ENCODE measurements at regions not wholly inside any gene's neighbourhood (a gene's known extent, or its start where the extent isn't known, plus 50 kb on each side); places are given as distances from the start of the nearest gene placed in this dataset.
"Not testable (repeated sequence)": the region's sequence is repeated elsewhere in the genome, so short reads cannot be mapped to it uniquely, and the experiment has no call there.

DNA sequence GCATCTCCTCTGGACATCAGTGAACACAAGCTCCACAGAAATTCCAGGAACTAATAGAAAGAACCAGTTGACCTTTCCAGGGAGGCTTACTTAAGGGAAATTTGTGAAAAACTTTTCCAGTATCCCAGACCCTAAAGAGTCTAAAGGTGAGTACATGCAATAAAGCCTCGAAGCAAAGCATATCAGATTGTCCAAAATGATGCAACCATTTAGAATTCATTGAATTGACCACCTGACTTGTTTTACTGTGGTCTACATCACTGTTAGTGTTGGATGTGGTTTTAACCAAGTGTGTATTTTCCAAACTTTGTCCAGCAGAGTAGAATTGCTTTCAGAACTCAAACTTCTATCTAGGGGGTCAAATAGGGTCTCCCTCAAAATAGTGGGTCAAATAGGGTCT is 76.3 kb upstream of the TIAM1 start:
- no peak overlapping the region for H3K4me3 ChIP-seq (replicated peaks; ENCODE audit: low read depth, low read length)
- no peaks in the 10 kb centered on the region for H3K36me3 ChIP-seq (ENCODE audit: control insufficient read depth, insufficient read depth, low read length)
- TF ChIP-seq, protein P1, sequence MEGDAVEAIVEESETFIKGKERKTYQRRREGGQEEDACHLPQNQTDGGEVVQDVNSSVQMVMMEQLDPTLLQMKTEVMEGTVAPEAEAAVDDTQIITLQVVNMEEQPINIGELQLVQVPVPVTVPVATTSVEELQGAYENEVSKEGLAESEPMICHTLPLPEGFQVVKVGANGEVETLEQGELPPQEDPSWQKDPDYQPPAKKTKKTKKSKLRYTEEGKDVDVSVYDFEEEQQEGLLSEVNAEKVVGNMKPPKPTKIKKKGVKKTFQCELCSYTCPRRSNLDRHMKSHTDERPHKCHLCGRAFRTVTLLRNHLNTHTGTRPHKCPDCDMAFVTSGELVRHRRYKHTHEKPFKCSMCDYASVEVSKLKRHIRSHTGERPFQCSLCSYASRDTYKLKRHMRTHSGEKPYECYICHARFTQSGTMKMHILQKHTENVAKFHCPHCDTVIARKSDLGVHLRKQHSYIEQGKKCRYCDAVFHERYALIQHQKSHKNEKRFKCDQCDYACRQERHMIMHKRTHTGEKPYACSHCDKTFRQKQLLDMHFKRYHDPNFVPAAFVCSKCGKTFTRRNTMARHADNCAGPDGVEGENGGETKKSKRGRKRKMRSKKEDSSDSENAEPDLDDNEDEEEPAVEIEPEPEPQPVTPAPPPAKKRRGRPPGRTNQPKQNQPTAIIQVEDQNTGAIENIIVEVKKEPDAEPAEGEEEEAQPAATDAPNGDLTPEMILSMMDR (IDR thresholded peaks at IDR 0.05; ENCODE audit: insufficient read depth, low read length, poor library complexity, severe bottlenecking) = no peak
- no peak for DNase-seq (ENCODE audit: extremely low read depth, insufficient read length)
- no peaks in the 10 kb centered on the region; the same call in 1 of the 2 replicates for H3K27me3 ChIP-seq (replicated peaks; ENCODE audit: control insufficient read depth, insufficient read depth, low read length)

DNA sequence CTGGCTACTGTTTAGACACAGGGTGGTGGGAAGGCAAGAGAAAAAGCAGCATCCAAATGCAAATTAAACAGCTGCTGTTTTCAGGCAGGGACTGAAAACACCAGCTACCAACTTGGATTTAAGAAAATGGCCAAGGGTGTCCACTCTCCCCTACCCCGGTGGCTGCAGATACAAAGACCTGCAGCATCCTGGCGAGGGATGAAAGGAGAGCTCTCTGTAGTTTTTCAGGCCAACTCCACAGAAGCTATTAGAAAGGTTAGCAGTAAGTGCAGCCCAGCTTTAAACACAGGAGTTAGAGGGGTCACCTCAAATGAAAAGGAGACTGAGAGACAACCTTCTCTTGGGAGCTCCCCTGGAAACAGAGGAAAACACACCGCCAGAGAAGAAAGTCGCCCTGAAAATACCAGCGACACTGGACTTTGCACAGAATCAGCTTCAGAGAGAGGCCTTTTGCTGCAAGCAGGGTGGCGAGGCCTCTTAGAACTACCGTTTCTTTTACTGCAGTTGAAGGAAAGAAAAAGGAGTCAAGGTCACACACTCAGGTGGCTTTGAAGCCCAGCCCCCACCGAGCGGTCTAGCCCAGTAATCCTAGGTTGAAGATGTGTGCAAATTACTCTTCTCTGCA is 74.4 kb upstream of the TIAM1 start:
- H3K4me3 ChIP-seq (replicated peaks; ENCODE audit: low read depth, low read length) = no peak overlapping the region
- H3K36me3 ChIP-seq (ENCODE audit: control insufficient read depth, insufficient read depth, low read length) = no peaks in the 10 kb centered on the region
- no peak for DNase-seq (ENCODE audit: extremely low read depth, insufficient read length)
- TF ChIP-seq, protein P1 (IDR thresholded peaks at IDR 0.05; ENCODE audit: insufficient read depth, low read length, poor library complexity, severe bottlenecking) = no peak
- no peaks in the 10 kb centered on the region for H3K27me3 ChIP-seq (replicated peaks; ENCODE audit: control insufficient read depth, insufficient read depth, low read length)

DNA sequence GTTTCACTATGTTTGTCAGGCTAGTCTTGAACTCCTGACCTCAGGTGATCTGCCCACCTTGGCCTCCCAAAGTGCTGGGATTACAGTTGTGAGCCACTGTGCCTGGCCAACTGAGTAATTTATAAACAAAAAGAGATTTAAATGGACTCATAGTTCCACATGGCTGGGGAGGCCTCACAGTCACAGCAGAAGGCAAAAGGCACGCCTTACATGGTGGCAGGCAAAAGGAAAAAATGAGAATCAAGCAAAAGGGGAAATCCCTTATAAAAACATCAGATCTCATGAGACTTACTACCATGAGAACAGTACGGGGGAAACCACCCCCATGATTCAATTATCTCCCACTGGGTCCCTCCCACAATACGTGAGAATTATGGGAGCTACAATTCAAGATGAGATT is 73.2 kb upstream of the TIAM1 start:
- H3K27me3 ChIP-seq (replicated peaks; ENCODE audit: control insufficient read depth, insufficient read depth, low read length); DNase-seq (ENCODE audit: extremely low read depth, insufficient read length); H3K36me3 ChIP-seq (ENCODE audit: control insufficient read depth, insufficient read depth, low read length); H3K4me3 ChIP-seq (replicated peaks; ENCODE audit: low read depth, low read length): not testable (repeated sequence)

DNA sequence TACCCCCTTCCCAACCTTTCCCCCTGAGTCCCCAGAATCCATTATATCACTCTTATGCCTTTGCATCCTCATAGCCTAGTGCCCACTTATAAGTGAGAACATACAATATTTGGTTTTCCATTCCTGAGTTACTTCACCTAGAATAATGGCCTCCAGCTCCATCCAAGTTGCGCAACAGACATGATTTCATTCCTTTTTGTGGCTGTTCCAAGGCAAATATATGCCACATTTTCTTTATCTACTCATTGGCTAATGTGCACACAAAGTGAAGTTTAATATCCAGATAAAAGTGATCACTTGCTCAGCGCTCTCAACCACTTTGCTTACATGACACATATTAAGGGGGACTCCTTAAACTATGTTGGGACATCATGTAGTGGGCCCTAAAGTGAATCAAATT is 72.4 kb upstream of the TIAM1 start:
- Histone ChIP-seq H3K4me3 (replicated peaks; ENCODE audit: low read depth, low read length) (no peak overlapping the region), H3K27me3 (replicated peaks; ENCODE audit: control insufficient read depth, insufficient read depth, low read length) (no peaks in the 10 kb centered on the region), H3K36me3 (ENCODE audit: control insufficient read depth, insufficient read depth, low read length) (no peaks in the 10 kb centered on the region)
- TF ChIP-seq, protein P1 (IDR thresholded peaks at IDR 0.05; ENCODE audit: insufficient read depth, low read length, poor library complexity, severe bottlenecking) = no peak
- no peak for DNase-seq (ENCODE audit: extremely low read depth, insufficient read length)

DNA sequence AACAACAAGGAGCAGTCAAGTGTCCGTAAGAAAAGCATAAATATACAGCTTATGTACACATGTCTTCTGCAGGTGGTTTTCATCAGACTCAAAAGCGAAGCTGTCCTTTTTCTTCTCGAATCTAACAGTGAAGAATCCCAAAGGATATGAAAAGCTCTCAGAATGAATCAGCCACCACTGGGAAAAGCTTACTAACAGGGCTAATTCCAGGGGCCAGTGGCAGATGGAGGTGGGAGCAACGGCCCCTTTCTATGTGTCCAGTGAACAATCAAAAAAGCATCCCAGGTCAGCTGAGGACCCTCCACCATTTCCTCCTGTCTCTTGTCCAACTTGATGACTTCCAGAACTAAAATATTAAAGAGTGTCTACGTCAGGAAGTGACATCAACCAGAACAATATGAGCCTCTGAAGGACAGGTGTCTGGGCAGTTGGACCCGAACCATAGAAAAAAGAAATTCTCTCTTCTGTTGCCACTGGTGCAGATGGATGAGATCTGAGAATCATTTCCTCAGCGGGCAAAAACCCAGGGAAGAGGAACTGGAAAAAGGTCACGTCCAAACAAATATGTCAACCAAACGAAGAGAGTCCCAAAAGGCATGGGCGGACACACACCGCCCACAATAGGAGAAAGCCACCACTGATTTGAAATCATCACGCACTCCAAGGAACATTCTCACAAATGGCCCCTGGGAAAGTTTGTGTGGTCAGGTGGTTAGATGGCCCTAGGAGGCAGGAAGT is 70.4 kb upstream of the TIAM1 start:
- no peak overlapping the region for H3K4me3 ChIP-seq (replicated peaks; ENCODE audit: low read depth, low read length)
- TF ChIP-seq, protein P1 (IDR thresholded peaks at IDR 0.05; ENCODE audit: insufficient read depth, low read length, poor library complexity, severe bottlenecking) = no peak

DNA sequence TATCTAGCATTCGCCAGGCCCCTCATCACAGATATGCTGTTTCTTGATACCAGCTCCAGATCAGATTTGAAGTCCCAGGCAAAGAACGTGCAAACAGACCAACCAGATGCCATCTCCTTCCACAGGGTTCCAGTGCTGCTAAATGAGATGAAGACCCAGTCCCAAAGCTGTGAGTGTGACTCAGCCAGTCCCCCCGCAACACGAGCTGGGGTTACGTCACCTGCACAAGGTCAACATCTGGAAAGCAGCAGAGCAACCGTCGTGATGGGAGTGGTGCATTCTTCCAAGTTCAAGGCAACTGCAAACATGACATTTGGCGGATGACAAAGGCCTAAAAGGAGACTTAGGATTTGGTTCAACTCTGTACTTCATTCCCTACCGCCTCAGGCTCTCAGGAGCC is 69.6 kb upstream of the TIAM1 start:
- Histone ChIP-seq H3K36me3 (ENCODE audit: control insufficient read depth, insufficient read depth, low read length) (no peaks in the 10 kb centered on the region), H3K27me3 (replicated peaks; ENCODE audit: control insufficient read depth, insufficient read depth, low read length) (no peaks in the 10 kb centered on the region; the same call in 1 of the 2 replicates), H3K4me3 (replicated peaks; ENCODE audit: low read depth, low read length) (no peak overlapping the region)
- TF ChIP-seq, protein P1 (IDR thresholded peaks at IDR 0.05; ENCODE audit: insufficient read depth, low read length, poor library complexity, severe bottlenecking) = no peak
- no peak for DNase-seq (ENCODE audit: extremely low read depth, insufficient read length)

More for the DNA sequence above, 70.4 kb upstream of the TIAM1 start:
- Histone ChIP-seq H3K36me3 (ENCODE audit: control insufficient read depth, insufficient read depth, low read length) (no peaks in the 10 kb centered on the region), H3K27me3 (replicated peaks; ENCODE audit: control insufficient read depth, insufficient read depth, low read length) (no peaks in the 10 kb centered on the region)
- DNase-seq (ENCODE audit: extremely low read depth, insufficient read length) = no peak

Data from GM06990 (cell line).